ENCODE measurements at regions not wholly inside any gene's neighbourhood (a gene's known extent, or its start where the extent isn't known, plus 50 kb on each side); places are given as distances from the start of the nearest gene placed in this dataset.

- H3K27ac Mint-ChIP-seq = no peak overlapping the region
- H3K4me3 Mint-ChIP-seq = no peak overlapping the region
- no peaks in the 10 kb centered on the region for H3K27me3 Mint-ChIP-seq (ENCODE audit: insufficient read depth, low read depth)
Observed at GRCh38 chrX:26070882-26071281, 67.3 kb upstream of the MAGEB18 start.

GRCh38 chrX:26071618-26072017, 66.5 kb upstream of the MAGEB18 start:
- Histone ChIP-seq H3K4me1 (no peaks in the 10 kb centered on the region), H3K4me3 (no peak overlapping the region), H3K79me2 (ENCODE audit: low read depth) (no peaks in the 10 kb centered on the region), H3K27ac (no peak overlapping the region), H3K27me3 (no peaks in the 10 kb centered on the region), H4K20me1 (ENCODE audit: low read depth) (no peaks in the 10 kb centered on the region), H3K9ac (no peak overlapping the region), H3K4me2 (no peak overlapping the region), H3K9me3 (ENCODE audit: low read depth) (no peaks in the 10 kb centered on the region), H2AFZ (replicated peaks) (no peak overlapping the region), H3K36me3 (no peaks in the 10 kb centered on the region), H3F3A (ENCODE audit: low read depth) (no peaks in the 10 kb centered on the region)
- no peaks in the 10 kb centered on the region for H3K4me1 Mint-ChIP-seq
- no peak for DNase-seq (ENCODE audit: low spot score)
- H3K9me3 Mint-ChIP-seq = no peaks in the 10 kb centered on the region
- no peaks in the 10 kb centered on the region for H3K27me3 Mint-ChIP-seq (ENCODE audit: insufficient read depth, low read depth)
- no peak overlapping the region for H3K27ac Mint-ChIP-seq
- no peak for TF ChIP-seq EZH2phosphoT487 (IDR thresholded peaks at IDR 0.05)
- no peak for TF ChIP-seq EZH2 (IDR thresholded peaks at IDR 0.05)
- no peak for TF ChIP-seq CTCF (IDR thresholded peaks at IDR 0.05)
- H3K36me3 Mint-ChIP-seq = no peaks in the 10 kb centered on the region
- H3K4me3 Mint-ChIP-seq = no peak overlapping the region

More at GRCh38 chrX:26070882-26071281, 67.3 kb upstream of the MAGEB18 start:
- no peaks in the 10 kb centered on the region for H3K4me1 Mint-ChIP-seq
- H3K79me2 ChIP-seq (ENCODE audit: low read depth) = no peaks in the 10 kb centered on the region
- H3K36me3 Mint-ChIP-seq = no peaks in the 10 kb centered on the region
- no peaks in the 10 kb centered on the region for H3K9me3 ChIP-seq (ENCODE audit: low read depth)
- H3K27ac ChIP-seq = no peak overlapping the region
- TF ChIP-seq CTCF (IDR thresholded peaks at IDR 0.05) (no peak), EZH2phosphoT487 (IDR thresholded peaks at IDR 0.05) (no peak), EZH2 (IDR thresholded peaks at IDR 0.05) (no peak)
- DNase-seq (ENCODE audit: low spot score) = peak; percentile 3
- no peaks in the 10 kb centered on the region for H3F3A ChIP-seq (ENCODE audit: low read depth)
- H3K9ac ChIP-seq = no peak overlapping the region
- no peak overlapping the region for H2AFZ ChIP-seq (replicated peaks)
- no peaks in the 10 kb centered on the region for H3K4me1 ChIP-seq
- H3K36me3 ChIP-seq = no peaks in the 10 kb centered on the region
- H3K4me3 ChIP-seq = no peak overlapping the region
- no peaks in the 10 kb centered on the region for H3K27me3 ChIP-seq
- H3K4me2 ChIP-seq = no peak overlapping the region
- no peaks in the 10 kb centered on the region for H3K9me3 Mint-ChIP-seq
- no peaks in the 10 kb centered on the region for H4K20me1 ChIP-seq (ENCODE audit: low read depth)

- Histone ChIP-seq H3F3A (ENCODE audit: low read depth) (peaks cover 38% of the 10 kb centered on the region), H3K4me2 (no peak overlapping the region), H4K20me1 (ENCODE audit: low read depth) (no peaks in the 10 kb centered on the region), H3K9ac (no peak overlapping the region), H3K9me3 (ENCODE audit: low read depth) (peaks cover 23% of the 10 kb centered on the region), H3K27me3 (no peaks in the 10 kb centered on the region), H3K4me1 (no peaks in the 10 kb centered on the region), H3K27ac (no peak overlapping the region), H3K4me3 (no peak overlapping the region), H3K36me3 (no peaks in the 10 kb centered on the region), H2AFZ (replicated peaks) (no peak overlapping the region), H3K79me2 (ENCODE audit: low read depth) (no peaks in the 10 kb centered on the region)
- no peaks in the 10 kb centered on the region for H3K36me3 Mint-ChIP-seq
- no peaks in the 10 kb centered on the region for H3K9me3 Mint-ChIP-seq
- no peak for DNase-seq (ENCODE audit: low spot score)
- H3K4me1 Mint-ChIP-seq = no peaks in the 10 kb centered on the region
- no peak overlapping the region for H3K4me3 Mint-ChIP-seq
- H3K27ac Mint-ChIP-seq = no peak overlapping the region
- TF ChIP-seq CTCF (IDR thresholded peaks at IDR 0.05) = no peak
- TF ChIP-seq EZH2 (IDR thresholded peaks at IDR 0.05) = no peak
- TF ChIP-seq EZH2phosphoT487 (IDR thresholded peaks at IDR 0.05) = no peak
- H3K27me3 Mint-ChIP-seq (ENCODE audit: insufficient read depth, low read depth) = no peaks in the 10 kb centered on the region
Observed at GRCh38 chrX:26083093-26083492, 55.0 kb upstream of the MAGEB18 start.
